H9 (cell line): ENCODE measurements at regions not wholly inside any gene's neighbourhood (a gene's known extent, or its start where the extent isn't known, plus 50 kb on each side); places are given as distances from the start of the nearest gene placed in this dataset.

Source experiments
- DNase-seq: peaks from one replicate; pipeline ENCODE4 v3.0.0-alpha.2; 2017
- H2AFZ ChIP-seq: one replicate; pipeline ENCODE4 v1.6.1; 2013; ENCODE audit warnings: mild to moderate bottlenecking, low read length, control low read depth, moderate library complexity
- H2AK5ac ChIP-seq: 2 replicates; pipeline ENCODE4 v1.6.1; 2013; ENCODE audit warnings: low read length, control low read depth, mixed read lengths; ENCODE audit not compliant: insufficient read length
- H2BK120ac ChIP-seq: one replicate; pipeline ENCODE4 v1.6.1; 2013; ENCODE audit warnings: low read depth, mild to moderate bottlenecking, low read length, control low read depth, inconsistent platforms; ENCODE audit not compliant: poor library complexity, severe bottlenecking
- H2BK12ac ChIP-seq: 2 replicates; pipeline ENCODE4 v1.6.1; 2013; ENCODE audit warnings: low read length, control low read depth, mixed read lengths, low read depth; ENCODE audit not compliant: insufficient read length
- H2BK15ac ChIP-seq: 2 replicates; pipeline ENCODE4 v1.6.1; 2013; ENCODE audit warnings: low read depth, low read length, control low read depth
- H2BK20ac ChIP-seq: one replicate; pipeline ENCODE4 v1.6.1; 2013; ENCODE audit warnings: low read depth, mild to moderate bottlenecking, low read length, control low read depth, inconsistent platforms; ENCODE audit not compliant: poor library complexity, severe bottlenecking
- H2BK5ac ChIP-seq: 2 replicates; pipeline ENCODE4 v1.6.1; 2013; ENCODE audit warnings: low read length, control low read depth, mixed read lengths; ENCODE audit not compliant: insufficient read length
- H3K14ac ChIP-seq: 2 replicates; pipeline ENCODE4 v1.6.1; 2013; ENCODE audit warnings: low read length, control low read depth; ENCODE audit not compliant: insufficient read depth
- H3K18ac ChIP-seq: 2 replicates; pipeline ENCODE4 v1.6.1; 2013; ENCODE audit warnings: low read depth, mild to moderate bottlenecking, mixed read lengths, low read length, control low read depth; ENCODE audit not compliant: insufficient read length
- H3K23ac ChIP-seq: 2 replicates; pipeline ENCODE4 v1.6.1; 2013; ENCODE audit warnings: low read length, control low read depth, mixed read lengths, low read depth; ENCODE audit not compliant: insufficient read length
- H3K23me2 ChIP-seq: 2 replicates; pipeline ENCODE4 v1.6.1; 2013; ENCODE audit warnings: low read depth, mild to moderate bottlenecking, mixed read lengths, low read length, control low read depth; ENCODE audit not compliant: insufficient read length, poor library complexity, severe bottlenecking
- H3K27ac ChIP-seq: 2 replicates; pipeline ENCODE4 v1.5.1; 2013; ENCODE audit warnings: low read length, control low read depth, mixed read lengths, low read depth; ENCODE audit not compliant: insufficient read length
- H3K27me3 ChIP-seq: 2 replicates; pipeline ENCODE4 v1.6.1; 2013; ENCODE audit warnings: low read length, control low read depth, inconsistent platforms; ENCODE audit not compliant: insufficient read depth
- H3K4ac ChIP-seq: 2 replicates; pipeline ENCODE4 v1.6.1; 2013; ENCODE audit warnings: low read depth, mild to moderate bottlenecking, control low read depth, inconsistent platforms, low read length, moderate library complexity
- H3K4me1 ChIP-seq: 2 replicates; pipeline ENCODE4 v1.6.1; 2013; ENCODE audit warnings: low read length, control low read depth, inconsistent platforms; ENCODE audit not compliant: insufficient read depth
- H3K4me2 ChIP-seq: 2 replicates; pipeline ENCODE4 v1.6.1; 2013; ENCODE audit warnings: low read length, control low read depth, mixed read lengths; ENCODE audit not compliant: insufficient read length, insufficient read depth
- H3K56ac ChIP-seq: 2 replicates; pipeline ENCODE4 v1.6.1; 2013; ENCODE audit warnings: low read depth, mild to moderate bottlenecking, mixed read lengths, low read length, control low read depth; ENCODE audit not compliant: insufficient read length
- H3K79me1 ChIP-seq: 2 replicates; pipeline ENCODE4 v1.6.1; 2013; ENCODE audit warnings: low read depth, mild to moderate bottlenecking, moderate library complexity, low read length, control low read depth, inconsistent platforms; ENCODE audit not compliant: insufficient read depth, poor library complexity, severe bottlenecking
- H3K79me2 ChIP-seq: 2 replicates; pipeline ENCODE4 v1.6.1; 2013; ENCODE audit warnings: low read length, control low read depth, inconsistent platforms; ENCODE audit not compliant: insufficient read depth
- H3K9ac ChIP-seq: 2 replicates; pipeline ENCODE4 v1.6.1; 2013; ENCODE audit warnings: low read length, control low read depth, mixed read lengths; ENCODE audit not compliant: insufficient read length; ENCODE audit errors: extremely low read depth
- H3K9me3 ChIP-seq: one replicate; pipeline ENCODE4 v1.6.1; 2013; ENCODE audit warnings: low read depth, low read length, inconsistent platforms; ENCODE audit not compliant: control insufficient read depth
- H3T11ph ChIP-seq: one replicate; pipeline ENCODE4 v1.6.1; 2013; ENCODE audit warnings: mild to moderate bottlenecking, low read length, control low read depth, inconsistent platforms
- H4K20me1 ChIP-seq: one replicate; pipeline ENCODE4 v1.6.1; 2013; ENCODE audit not compliant: control insufficient read depth, insufficient read length, insufficient read depth
- H4K5ac ChIP-seq: 2 replicates; pipeline ENCODE4 v1.6.1; 2013; ENCODE audit warnings: low read depth, mild to moderate bottlenecking, mixed read lengths, low read length, control low read depth; ENCODE audit not compliant: insufficient read length
- H4K8ac ChIP-seq: replicated peaks from 2 replicates; pipeline ENCODE4 v1.6.1; 2013; ENCODE audit warnings: low read length, control low read depth, mixed read lengths, low read depth; ENCODE audit not compliant: insufficient read length
- H4K91ac ChIP-seq: 2 replicates; pipeline ENCODE4 v1.6.1; 2013; ENCODE audit warnings: low read depth, mild to moderate bottlenecking, moderate library complexity, mixed read lengths, low read length, control low read depth; ENCODE audit not compliant: insufficient read length
- H3K27ac Mint-ChIP-seq, 3 experiments: 2 replicates in 2 of 3; 3 replicates in 1 of 3; pipeline ENCODE4 v1.8.0; 2020 to 2021; ENCODE audit warnings: mixed read lengths in 3 of 3, mild to moderate bottlenecking in 1 of 3, moderate library complexity in 1 of 3
- H3K27me3 Mint-ChIP-seq: 2 replicates; pipeline ENCODE4 v1.8.0; 2021; ENCODE audit warnings: low read depth, mild to moderate bottlenecking, moderate library complexity, mixed read lengths
- H3K36me3 Mint-ChIP-seq, 3 experiments: 2 replicates in 2 of 3; 3 replicates in 1 of 3; pipeline ENCODE4 v1.8.0; 2020 to 2021; ENCODE audit warnings: low read depth in 3 of 3, mixed read lengths in 3 of 3; ENCODE audit not compliant: insufficient read depth in 1 of 3
- H3K4me1 Mint-ChIP-seq, 2 experiments: 2 replicates each; pipeline ENCODE4 v1.8.0; 2020; ENCODE audit warnings: mixed read lengths in 2 of 2
- H3K4me3 Mint-ChIP-seq, 2 experiments: 2 replicates in 1 of 2; 3 replicates in 1 of 2; pipeline ENCODE4 v1.8.0; 2020 to 2021; ENCODE audit warnings: mild to moderate bottlenecking in 2 of 2, mixed read lengths in 2 of 2, moderate library complexity in 1 of 2
- H3K9me3 Mint-ChIP-seq, 2 experiments: 2 replicates in 1 of 2; 3 replicates in 1 of 2; pipeline ENCODE4 v1.8.0; 2020; ENCODE audit warnings: mild to moderate bottlenecking in 2 of 2, mixed read lengths in 2 of 2, moderate library complexity in 1 of 2
- WGBS: extraction: QIAGEN DNeasy Blood & Tissue Kit; methylation state at CpG from one replicate; pipeline ENCODE4 v1.1.7; 2013; ENCODE audit warnings: missing lambda C conversion rate, low lambda C conversion rate, mixed read lengths; ENCODE audit not compliant: insufficient read length; ENCODE audit errors: extremely low coverage; 5-methylcytosine and 5-hydroxymethylcytosine counted together
- TF ChIP-seq, protein P1 (sequence below): fragments of 200-600 bp; sonication (generic); conservative IDR thresholded peaks from 3 replicates; pipeline ENCODE4 v1.8.0; 2021; ENCODE audit warnings: antibody characterized with exemption, mild to moderate bottlenecking

GRCh38 chr9:129496473-129497004, 124.4 kb downstream of the C9orf50 start:
- Histone ChIP-seq H4K8ac (no peak overlapping the region), H2AK5ac (no peak overlapping the region), H3K9ac (no peak overlapping the region), H3K27ac (no peak overlapping the region), H3K4me1 (peaks cover 5% of the 10 kb centered on the region; the same call in 1 of the 2 replicates), H4K5ac (no peak overlapping the region), H3K79me1 (no peaks in the 10 kb centered on the region), H2BK5ac (no peak overlapping the region), H2BK15ac (no peak overlapping the region), H3K23me2 (peaks cover 10% of the 10 kb centered on the region), H3K14ac (peak overlapping the region; percentile 28; the same call in 1 of the 2 replicates), H4K20me1 (peaks cover 3% of the 10 kb centered on the region), H3K27me3 (peaks cover 5% of the 10 kb centered on the region; the same call in 1 of the 2 replicates), H4K91ac (no peak overlapping the region), H3K79me2 (no peaks in the 10 kb centered on the region), H3K18ac (peak overlapping the region; percentile 18), H3K9me3 (no peaks in the 10 kb centered on the region), H3T11ph (no peak overlapping the region), H3K4ac (no peak overlapping the region), H3K23ac (no peak overlapping the region), H2BK12ac (no peak overlapping the region), H3K56ac (no peak overlapping the region), H2BK120ac (no peak overlapping the region), H3K4me2 (peak overlapping the region; percentile 78), H2AFZ (no peak overlapping the region), H2BK20ac (no peak overlapping the region)
- Mint-ChIP-seq H3K9me3 (no peaks in the 10 kb centered on the region; a peak in 1 of 5 replicates), H3K4me1 (peaks cover 43 to 63% of the 10 kb centered on the region in 2 experiments), H3K4me3 (peak overlapping the region; percentile 70 to 89), H3K27ac (peak overlapping the region; percentile 89 to 97 (median 95); a peak in 6 of 7 replicates), H3K27me3 (peaks cover 39% of the 10 kb centered on the region), H3K36me3 (no peaks in the 10 kb centered on the region; a peak in 1 of 7 replicates)
- TF ChIP-seq, protein P1, sequence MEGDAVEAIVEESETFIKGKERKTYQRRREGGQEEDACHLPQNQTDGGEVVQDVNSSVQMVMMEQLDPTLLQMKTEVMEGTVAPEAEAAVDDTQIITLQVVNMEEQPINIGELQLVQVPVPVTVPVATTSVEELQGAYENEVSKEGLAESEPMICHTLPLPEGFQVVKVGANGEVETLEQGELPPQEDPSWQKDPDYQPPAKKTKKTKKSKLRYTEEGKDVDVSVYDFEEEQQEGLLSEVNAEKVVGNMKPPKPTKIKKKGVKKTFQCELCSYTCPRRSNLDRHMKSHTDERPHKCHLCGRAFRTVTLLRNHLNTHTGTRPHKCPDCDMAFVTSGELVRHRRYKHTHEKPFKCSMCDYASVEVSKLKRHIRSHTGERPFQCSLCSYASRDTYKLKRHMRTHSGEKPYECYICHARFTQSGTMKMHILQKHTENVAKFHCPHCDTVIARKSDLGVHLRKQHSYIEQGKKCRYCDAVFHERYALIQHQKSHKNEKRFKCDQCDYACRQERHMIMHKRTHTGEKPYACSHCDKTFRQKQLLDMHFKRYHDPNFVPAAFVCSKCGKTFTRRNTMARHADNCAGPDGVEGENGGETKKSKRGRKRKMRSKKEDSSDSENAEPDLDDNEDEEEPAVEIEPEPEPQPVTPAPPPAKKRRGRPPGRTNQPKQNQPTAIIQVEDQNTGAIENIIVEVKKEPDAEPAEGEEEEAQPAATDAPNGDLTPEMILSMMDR: no peak
- DNase-seq: peak; percentile 94
- no CpG with 5 or more reads among the region's 43 CpGs for WGBS
